ENCODE measurements at regions not wholly inside any gene's neighbourhood (a gene's known extent, or its start where the extent isn't known, plus 50 kb on each side); places are given as distances from the start of the nearest gene placed in this dataset.

- Histone ChIP-seq H3K27me3 (replicated peaks; ENCODE audit: insufficient read depth, low read depth, low read length, poor library complexity) (no peaks in the 10 kb centered on the region), H3K4me1 (ENCODE audit: insufficient read depth, low read length, poor library complexity, severe bottlenecking) (peaks cover 4% of the 10 kb centered on the region), H3K27ac (ENCODE audit: low read depth, low read length, poor library complexity, severe bottlenecking) (no peak overlapping the region), H3K9me3 (ENCODE audit: low read depth, low read length, poor library complexity, severe bottlenecking) (no peaks in the 10 kb centered on the region), H3K36me3 (ENCODE audit: insufficient read depth, low read length, poor library complexity, severe bottlenecking) (no peaks in the 10 kb centered on the region), H3K4me3 (ENCODE audit: low read depth, low read length, poor library complexity, severe bottlenecking) (no peak overlapping the region)
- BruUV-seq (replicated peaks), result no TSS peak
- no peak for TF ChIP-seq EZH2 (IDR thresholded peaks at IDR 0.05; ENCODE audit: borderline replicate concordance, low read depth, low read length, poor library complexity, severe bottlenecking)
- TF ChIP-seq, protein P1, sequence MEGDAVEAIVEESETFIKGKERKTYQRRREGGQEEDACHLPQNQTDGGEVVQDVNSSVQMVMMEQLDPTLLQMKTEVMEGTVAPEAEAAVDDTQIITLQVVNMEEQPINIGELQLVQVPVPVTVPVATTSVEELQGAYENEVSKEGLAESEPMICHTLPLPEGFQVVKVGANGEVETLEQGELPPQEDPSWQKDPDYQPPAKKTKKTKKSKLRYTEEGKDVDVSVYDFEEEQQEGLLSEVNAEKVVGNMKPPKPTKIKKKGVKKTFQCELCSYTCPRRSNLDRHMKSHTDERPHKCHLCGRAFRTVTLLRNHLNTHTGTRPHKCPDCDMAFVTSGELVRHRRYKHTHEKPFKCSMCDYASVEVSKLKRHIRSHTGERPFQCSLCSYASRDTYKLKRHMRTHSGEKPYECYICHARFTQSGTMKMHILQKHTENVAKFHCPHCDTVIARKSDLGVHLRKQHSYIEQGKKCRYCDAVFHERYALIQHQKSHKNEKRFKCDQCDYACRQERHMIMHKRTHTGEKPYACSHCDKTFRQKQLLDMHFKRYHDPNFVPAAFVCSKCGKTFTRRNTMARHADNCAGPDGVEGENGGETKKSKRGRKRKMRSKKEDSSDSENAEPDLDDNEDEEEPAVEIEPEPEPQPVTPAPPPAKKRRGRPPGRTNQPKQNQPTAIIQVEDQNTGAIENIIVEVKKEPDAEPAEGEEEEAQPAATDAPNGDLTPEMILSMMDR (conservative IDR thresholded peaks at IDR 0.05; ENCODE audit: low read depth, low read length), result no peak
- DNase-seq (ENCODE audit: low spot score), result no peak
- ChIA-PET POLR2A (ENCODE audit: low non-redundant PET) (interaction anchor here (0.6 kb wide), 1 partner anchor 273 kb away, joined by 4 read pairs; no protein-coding TSS in a partner anchor), CTCF (no interaction called here)
- intact Hi-C loops (cut with micrococcal nuclease; ENCODE audit: unreplicated experiment), result no loop called here
Measured at GRCh38 chr2:212930556-212931260, 220.7 kb downstream of the IKZF2 start.

GRCh38 chr2:212929971-212930370, 221.4 kb downstream of the IKZF2 start:
- DNase-seq (ENCODE audit: low spot score), result no peak
- Histone ChIP-seq H3K9me3 (ENCODE audit: low read depth, low read length, poor library complexity, severe bottlenecking) (no peaks in the 10 kb centered on the region), H3K36me3 (ENCODE audit: insufficient read depth, low read length, poor library complexity, severe bottlenecking) (no peaks in the 10 kb centered on the region), H3K27ac (ENCODE audit: low read depth, low read length, poor library complexity, severe bottlenecking) (no peak overlapping the region), H3K27me3 (replicated peaks; ENCODE audit: insufficient read depth, low read depth, low read length, poor library complexity) (no peaks in the 10 kb centered on the region), H3K4me1 (ENCODE audit: insufficient read depth, low read length, poor library complexity, severe bottlenecking) (peaks cover 4% of the 10 kb centered on the region), H3K4me3 (ENCODE audit: low read depth, low read length, poor library complexity, severe bottlenecking) (no peak overlapping the region)
- intact Hi-C loops (cut with micrococcal nuclease; ENCODE audit: unreplicated experiment), result no loop called here
- POLR2A ChIA-PET (ENCODE audit: low non-redundant PET), result interaction anchor here (0.6 kb wide), 1 partner anchor 274 kb away, joined by 4 read pairs; no protein-coding TSS in a partner anchor
- no TSS peak for BruUV-seq (replicated peaks)
- CTCF ChIA-PET, result no interaction called here
- TF ChIP-seq EZH2 (IDR thresholded peaks at IDR 0.05; ENCODE audit: borderline replicate concordance, low read depth, low read length, poor library complexity, severe bottlenecking), result no peak
- TF ChIP-seq, protein P1 (conservative IDR thresholded peaks at IDR 0.05; ENCODE audit: low read depth, low read length), result no peak

DNA sequence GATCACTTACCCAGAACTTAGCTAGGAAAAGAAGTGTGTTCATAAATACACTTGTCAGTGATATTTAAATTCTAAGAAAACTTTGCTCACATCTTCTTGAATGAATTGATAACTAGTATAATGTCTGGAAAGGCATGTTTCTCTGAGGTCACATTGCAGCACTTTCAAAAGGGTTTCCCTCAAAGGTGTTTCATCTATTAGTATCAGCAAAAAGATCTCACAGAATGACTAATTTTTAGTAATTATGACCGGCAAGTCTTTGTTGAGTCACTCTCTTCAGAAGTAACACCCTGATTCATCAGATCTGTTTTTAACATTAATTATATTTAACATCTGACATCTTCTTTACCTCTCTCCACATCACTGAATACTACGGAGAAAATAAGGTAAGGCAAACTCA, 222.3 kb downstream of the IKZF2 start:
- TF ChIP-seq EZH2 (IDR thresholded peaks at IDR 0.05; ENCODE audit: borderline replicate concordance, low read depth, low read length, poor library complexity, severe bottlenecking), result no peak
- TF ChIP-seq, protein P1 (conservative IDR thresholded peaks at IDR 0.05; ENCODE audit: low read depth, low read length), result no peak

More for the DNA sequence above, 222.3 kb downstream of the IKZF2 start:
- no peak overlapping the region for H3K27ac ChIP-seq (ENCODE audit: low read depth, low read length, poor library complexity, severe bottlenecking)
- peaks cover 4% of the 10 kb centered on the region for H3K4me1 ChIP-seq (ENCODE audit: insufficient read depth, low read length, poor library complexity, severe bottlenecking)
- no peak for DNase-seq (ENCODE audit: low spot score)
- H3K27me3 ChIP-seq (replicated peaks; ENCODE audit: insufficient read depth, low read depth, low read length, poor library complexity), result no peaks in the 10 kb centered on the region
- no peak overlapping the region for H3K4me3 ChIP-seq (ENCODE audit: low read depth, low read length, poor library complexity, severe bottlenecking)
- POLR2A ChIA-PET (ENCODE audit: low non-redundant PET), result no interaction called here
- intact Hi-C loops (cut with micrococcal nuclease; ENCODE audit: unreplicated experiment), result no loop called here
- no TSS peak for BruUV-seq (replicated peaks)
- no peaks in the 10 kb centered on the region for H3K36me3 ChIP-seq (ENCODE audit: insufficient read depth, low read length, poor library complexity, severe bottlenecking)
- no peaks in the 10 kb centered on the region for H3K9me3 ChIP-seq (ENCODE audit: low read depth, low read length, poor library complexity, severe bottlenecking)
- CTCF ChIA-PET, result no interaction called here

Measured in A673 (cell line).